ENCODE measurements at regions not wholly inside any gene's neighbourhood (a gene's known extent, or its start where the extent isn't known, plus 50 kb on each side); places are given as distances from the start of the nearest gene placed in this dataset.
A peak's percentile ranks its signal among the peaks of the same experiment; 100 is the strongest.

GRCh38 chr13:69198706-69199105, 908.9 kb upstream of the ATXN8OS start:
- in situ Hi-C loops (cut with MboI; ENCODE audit: low pct_unique_long_range_greater_than_20kb, low sequenced_read_pairs): no loop called here

GRCh38 chr13:69194130-69194529, 913.5 kb upstream of the ATXN8OS start:
- no peak for DNase-seq
- in situ Hi-C loops (cut with MboI; ENCODE audit: low pct_unique_long_range_greater_than_20kb, low sequenced_read_pairs): no loop called here

More at GRCh38 chr13:69198706-69199105, 908.9 kb upstream of the ATXN8OS start:
- no peak for DNase-seq

GRCh38 chr13:69180034-69180433, 927.6 kb upstream of the ATXN8OS start:
- in situ Hi-C loops (cut with MboI; ENCODE audit: low pct_unique_long_range_greater_than_20kb, low sequenced_read_pairs): no loop called here
- DNase-seq: no peak

DNA sequence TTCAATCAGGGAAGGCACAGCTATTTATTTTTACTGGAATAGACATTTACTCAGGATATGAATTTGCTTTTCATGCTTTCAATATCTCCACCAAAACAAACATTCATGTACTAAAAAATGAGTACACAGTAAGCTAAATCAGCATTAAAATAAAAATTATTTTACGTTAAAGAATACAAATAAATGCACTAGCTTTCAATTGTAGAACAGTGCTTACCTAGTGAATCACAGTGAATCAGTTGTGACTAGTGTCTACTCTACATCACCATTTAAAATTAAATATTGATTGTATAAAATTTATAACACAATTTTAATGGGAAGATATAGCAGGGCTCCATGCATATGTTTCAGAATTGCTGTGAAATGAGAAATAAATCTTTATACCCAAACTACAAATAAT, 929.6 kb upstream of the ATXN8OS start:
- in situ Hi-C loops (cut with MboI; ENCODE audit: low pct_unique_long_range_greater_than_20kb, low sequenced_read_pairs): no loop called here
- DNase-seq: no peak

GRCh38 chr13:69168436-69168835, 939.2 kb upstream of the ATXN8OS start:
- DNase-seq: no peak
- in situ Hi-C loops (cut with MboI; ENCODE audit: low pct_unique_long_range_greater_than_20kb, low sequenced_read_pairs): no loop called here

- in situ Hi-C loops (cut with MboI; ENCODE audit: low pct_unique_long_range_greater_than_20kb, low sequenced_read_pairs): no loop called here
- peak; percentile 64 for DNase-seq
Observed at GRCh38 chr13:69155136-69155535, 952.5 kb upstream of the ATXN8OS start.

DNA sequence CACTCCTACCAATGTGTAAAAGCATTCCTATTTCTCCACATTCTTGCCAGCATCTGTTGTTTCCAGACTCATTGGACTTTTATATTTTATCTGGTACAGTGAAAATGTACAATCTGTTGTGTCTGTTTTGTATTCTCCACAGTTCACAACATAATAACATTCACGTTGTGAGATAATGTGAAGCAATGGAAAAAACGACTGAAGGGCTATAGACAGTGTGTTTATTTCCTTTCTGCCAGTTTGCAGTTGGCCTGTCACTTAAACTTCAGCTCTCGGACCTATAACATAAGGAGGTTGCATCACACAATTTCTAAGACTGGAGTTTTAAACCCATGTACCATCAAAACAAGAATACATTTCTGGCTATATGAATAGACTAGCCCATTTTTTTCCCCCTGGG, 965.5 kb upstream of the ATXN8OS start:
- no peak for DNase-seq
- in situ Hi-C loops (cut with MboI; ENCODE audit: low pct_unique_long_range_greater_than_20kb, low sequenced_read_pairs): no loop called here

GRCh38 chr13:69124996-69125395, 982.6 kb upstream of the ATXN8OS start:
- no peak for DNase-seq
- in situ Hi-C loops (cut with MboI; ENCODE audit: low pct_unique_long_range_greater_than_20kb, low sequenced_read_pairs): no loop called here

- peak; percentile 71 for DNase-seq
- in situ Hi-C loops (cut with MboI; ENCODE audit: low pct_unique_long_range_greater_than_20kb, low sequenced_read_pairs): no loop called here
Observed at GRCh38 chr13:69109891-69110525, 997.6 kb upstream of the ATXN8OS start.

DNA sequence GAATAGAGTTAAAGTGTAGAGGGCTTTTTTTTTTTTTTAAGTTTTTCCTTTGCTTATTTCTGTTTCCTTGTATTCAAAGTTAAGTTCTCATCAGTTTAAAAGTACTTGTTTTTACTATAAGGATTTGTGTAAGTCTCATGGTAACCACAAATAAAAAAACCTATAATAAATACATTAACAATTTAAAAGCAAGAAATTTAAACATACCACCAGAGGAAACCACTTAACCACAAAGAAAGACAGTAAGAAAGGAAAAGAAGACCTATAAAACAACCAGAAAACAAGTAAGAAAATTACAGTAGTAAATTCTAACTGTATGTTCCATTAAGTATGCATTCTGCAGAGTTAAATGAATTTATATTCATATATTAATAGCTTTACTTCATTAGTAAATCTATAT, 999.1 kb upstream of the ATXN8OS start:
- in situ Hi-C loops (cut with MboI; ENCODE audit: low pct_unique_long_range_greater_than_20kb, low sequenced_read_pairs): no loop called here
- peak; percentile 62 for DNase-seq

- in situ Hi-C loops (cut with MboI; ENCODE audit: low pct_unique_long_range_greater_than_20kb, low sequenced_read_pairs): no loop called here
- peak; percentile 5 for DNase-seq
Observed at GRCh38 chr13:69107436-69107835, 1000.2 kb upstream of the ATXN8OS start.

GRCh38 chr13:69101841-69102240, 1005.8 kb upstream of the ATXN8OS start:
- DNase-seq: no peak
- in situ Hi-C loops (cut with MboI; ENCODE audit: low pct_unique_long_range_greater_than_20kb, low sequenced_read_pairs): no loop called here

DNA sequence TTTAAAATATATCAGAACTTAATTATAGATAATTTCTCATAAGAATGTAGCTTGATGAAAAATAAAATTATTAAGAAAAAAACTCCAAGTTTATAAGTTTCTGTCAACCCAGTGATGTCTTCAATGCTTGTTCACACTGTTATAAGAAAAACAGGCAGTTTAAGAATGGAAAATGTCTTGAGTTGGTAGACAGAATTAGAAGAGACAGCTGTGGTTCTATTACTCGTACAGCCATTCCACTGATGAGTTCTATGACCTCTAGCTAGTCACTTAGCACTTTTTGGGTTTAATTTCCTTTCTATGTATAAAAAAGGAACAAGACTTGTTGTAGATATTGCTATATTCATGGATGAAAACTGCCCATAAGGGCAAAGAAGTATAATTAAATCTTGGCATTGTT, 1013.1 kb upstream of the ATXN8OS start:
- no peak for DNase-seq
- in situ Hi-C loops (cut with MboI; ENCODE audit: low pct_unique_long_range_greater_than_20kb, low sequenced_read_pairs): no loop called here

DNA sequence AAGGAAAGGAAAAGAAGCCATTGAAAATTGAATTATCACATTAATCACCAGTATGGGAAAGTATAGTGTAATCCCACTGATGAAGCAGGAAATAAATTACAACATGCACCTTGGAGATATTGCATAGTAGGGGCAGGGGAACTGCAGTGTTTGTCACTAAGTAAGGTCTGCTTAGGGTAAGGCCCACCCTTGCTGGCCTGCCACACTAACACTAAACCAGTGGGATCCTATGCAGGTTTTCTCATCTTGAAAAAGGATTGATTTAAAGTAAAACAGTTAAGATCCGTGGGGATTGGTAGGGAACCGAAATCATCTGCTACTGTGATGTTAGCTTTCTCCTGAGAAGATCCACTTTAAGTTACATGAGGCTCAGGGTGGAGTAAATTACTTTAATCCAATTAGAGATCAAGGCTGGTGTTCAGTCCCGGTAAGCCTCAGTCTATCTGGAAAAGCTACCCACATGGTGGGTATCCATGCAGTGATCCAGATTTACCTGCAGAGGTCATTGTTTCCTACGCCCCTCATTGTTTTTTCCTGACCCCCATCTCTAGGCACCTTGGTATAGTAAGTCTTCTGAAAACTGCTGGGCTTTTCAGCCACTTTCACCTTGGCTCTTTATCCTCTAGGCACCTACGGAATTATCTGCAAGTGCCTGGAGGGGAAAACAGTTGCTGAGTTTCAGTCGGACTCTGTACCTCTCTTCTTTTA, 1014.9 kb upstream of the ATXN8OS start:
- in situ Hi-C loops (cut with MboI; ENCODE audit: low pct_unique_long_range_greater_than_20kb, low sequenced_read_pairs): no loop called here
- no peak for DNase-seq

GRCh38 chr13:69077267-69077666, 1030.4 kb upstream of the ATXN8OS start:
- in situ Hi-C loops (cut with MboI; ENCODE audit: low pct_unique_long_range_greater_than_20kb, low sequenced_read_pairs): no loop called here
- DNase-seq: no peak

DNA sequence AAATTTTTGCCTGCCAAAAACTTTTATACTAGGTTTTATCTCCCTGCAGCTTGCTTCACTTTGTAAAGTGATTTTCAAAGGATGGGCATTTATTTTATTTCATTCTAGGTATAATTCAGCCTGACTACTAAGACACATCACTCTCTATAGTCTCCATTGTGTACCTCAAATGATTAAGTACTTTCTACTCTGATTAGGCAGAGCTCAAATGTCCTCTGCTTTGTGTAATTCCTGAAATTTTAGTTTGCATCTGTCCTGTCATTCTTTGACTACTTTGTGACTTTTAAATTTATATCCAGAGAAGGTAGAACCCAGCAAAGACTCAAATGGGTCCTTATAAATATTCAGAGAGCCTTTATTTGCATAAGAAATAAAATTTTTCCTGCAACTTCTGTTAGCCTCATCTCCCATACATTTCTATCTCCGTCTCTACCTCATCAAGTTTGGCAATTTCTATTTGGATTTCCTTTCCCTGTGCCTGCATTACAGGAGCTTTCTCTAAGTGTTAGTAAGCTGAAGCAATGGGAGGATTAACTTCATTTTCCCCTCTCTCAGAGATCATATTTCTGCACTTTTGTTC, 1038.0 kb upstream of the ATXN8OS start:
- no peak for DNase-seq
- in situ Hi-C loops (cut with MboI; ENCODE audit: low pct_unique_long_range_greater_than_20kb, low sequenced_read_pairs): no loop called here

GRCh38 chr13:69050696-69051095, 1056.9 kb upstream of the ATXN8OS start:
- no peak for DNase-seq
- in situ Hi-C loops (cut with MboI; ENCODE audit: low pct_unique_long_range_greater_than_20kb, low sequenced_read_pairs): no loop called here

GRCh38 chr13:69044629-69045028, 1063.0 kb upstream of the ATXN8OS start:
- no peak for DNase-seq
- in situ Hi-C loops (cut with MboI; ENCODE audit: low pct_unique_long_range_greater_than_20kb, low sequenced_read_pairs): no loop called here

GRCh38 chr13:69040898-69041297, 1066.7 kb upstream of the ATXN8OS start:
- in situ Hi-C loops (cut with MboI; ENCODE audit: low pct_unique_long_range_greater_than_20kb, low sequenced_read_pairs): no loop called here
- no peak for DNase-seq

DNA sequence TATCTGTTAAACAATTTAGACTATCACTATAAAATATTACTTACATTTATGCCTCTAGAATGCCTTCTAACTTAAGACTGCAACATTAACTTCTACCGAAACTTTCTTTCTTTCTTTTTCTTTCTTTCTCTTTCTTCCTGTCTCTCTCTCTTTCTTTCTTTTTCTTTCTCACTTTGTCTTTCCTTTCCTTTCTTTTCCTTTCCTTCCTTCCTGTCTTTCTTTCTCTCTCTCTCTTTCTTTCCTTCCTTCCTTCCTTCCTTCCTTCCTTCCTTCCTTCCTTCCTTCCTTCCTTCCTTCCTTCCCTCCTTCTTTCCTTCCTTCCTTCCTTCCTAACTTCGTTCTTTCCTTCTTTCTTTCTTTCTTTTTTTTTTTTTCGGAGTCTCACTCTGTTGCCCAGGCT, 1071.9 kb upstream of the ATXN8OS start:
- in situ Hi-C loops (cut with MboI; ENCODE audit: low pct_unique_long_range_greater_than_20kb, low sequenced_read_pairs): no loop called here

GRCh38 chr13:69028936-69029335, 1078.7 kb upstream of the ATXN8OS start:
- no peak for DNase-seq
- in situ Hi-C loops (cut with MboI; ENCODE audit: low pct_unique_long_range_greater_than_20kb, low sequenced_read_pairs): no loop called here

More for the DNA sequence above, 1071.9 kb upstream of the ATXN8OS start:
- DNase-seq: no peak
